Peyer's patch (tissue), 4 donors: ENCODE measurements at regions not wholly inside any gene's neighbourhood (a gene's known extent, or its start where the extent isn't known, plus 50 kb on each side); places are given as distances from the start of the nearest gene placed in this dataset.

ENCODE experiments used
- DNase-seq, 3 donors: peaks; one replicate each; pipeline ENCODE4 v3.0.0-alpha.2; 2017 to 2019
- H3K27ac ChIP-seq, 4 donors: fragments of 200-600 bp; sonication (generic); one replicate each; pipeline ENCODE4 v1.5.1; 2016 to 2019
- H3K27me3 ChIP-seq, 2 donors: fragments of 200-600 bp; sonication (generic); one replicate each; pipeline ENCODE4 v1.5.1; 2019
- H3K36me3 ChIP-seq, 3 donors: fragments of 200-600 bp; sonication (generic); one replicate each; pipeline ENCODE4 v1.5.1; 2016 to 2019
- H3K4me1 ChIP-seq, 4 donors: fragments of 200-600 bp; sonication (generic); one replicate each; pipeline ENCODE4 v1.5.1; 2016 to 2019
- H3K4me3 ChIP-seq, 4 donors: fragments of 200-600 bp; sonication (generic); 1 replicate in 3 of 4; 2 replicates in 1 of 4; pipeline ENCODE4 v1.5.1; 2016 to 2019; ENCODE audit warnings: mild to moderate bottlenecking in 1 of 4
- H3K9me3 ChIP-seq, 4 donors: fragments of 200-600 bp; sonication (generic); one replicate each; pipeline ENCODE4 v1.5.1; 2016 to 2019; ENCODE audit warnings: mild to moderate bottlenecking in 1 of 4
- POLR2A ChIP-seq, 2 donors: fragments of 450-650 bp; IDR thresholded peaks; one replicate each; pipeline ENCODE4 v1.5.1; 2017; ENCODE audit warnings: antibody characterized with exemption in 2 of 2, mild to moderate bottlenecking in 2 of 2, moderate library complexity in 2 of 2
- TF ChIP-seq, protein P1 (sequence below), 6 experiments: fragments of 450-650 bp in 4 of 6; fragments of 200-600 bp in 2 of 6; sonication (generic) in 1 of 6; IDR thresholded peaks; one replicate each; pipeline ENCODE4 v1.5.1; 2017 to 2019; ENCODE audit warnings: antibody characterized with exemption in 6 of 6, mild to moderate bottlenecking in 3 of 6, moderate library complexity in 1 of 6

DNA sequence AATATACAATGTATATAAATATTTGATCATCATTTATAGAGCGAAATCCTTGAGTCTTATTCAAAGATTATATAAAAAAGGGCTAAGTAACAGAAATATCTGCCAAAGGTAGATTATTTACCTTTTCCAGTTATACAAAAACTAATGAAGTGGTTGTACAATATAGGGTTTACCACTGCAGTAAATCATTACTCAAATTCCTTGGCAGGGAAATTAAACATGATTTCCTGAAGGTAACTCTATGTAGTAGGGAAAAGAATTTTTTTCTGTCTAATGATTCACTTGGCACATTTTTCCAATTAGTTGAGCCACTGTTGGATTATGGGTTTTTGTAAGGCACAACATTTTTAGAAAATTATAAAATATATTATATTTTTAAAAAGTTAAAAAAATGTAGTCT, 129.6 kb downstream of the NR2F2 start:
- H3K4me1 ChIP-seq, result no peaks in the 10 kb centered on the region
- H3K27ac ChIP-seq, result no peak overlapping the region
- H3K4me3 ChIP-seq, result no peak overlapping the region
- no peaks in the 10 kb centered on the region for H3K36me3 ChIP-seq
- H3K27me3 ChIP-seq, result no peaks in the 10 kb centered on the region
- no peaks in the 10 kb centered on the region for H3K9me3 ChIP-seq
- TF ChIP-seq, protein P1, sequence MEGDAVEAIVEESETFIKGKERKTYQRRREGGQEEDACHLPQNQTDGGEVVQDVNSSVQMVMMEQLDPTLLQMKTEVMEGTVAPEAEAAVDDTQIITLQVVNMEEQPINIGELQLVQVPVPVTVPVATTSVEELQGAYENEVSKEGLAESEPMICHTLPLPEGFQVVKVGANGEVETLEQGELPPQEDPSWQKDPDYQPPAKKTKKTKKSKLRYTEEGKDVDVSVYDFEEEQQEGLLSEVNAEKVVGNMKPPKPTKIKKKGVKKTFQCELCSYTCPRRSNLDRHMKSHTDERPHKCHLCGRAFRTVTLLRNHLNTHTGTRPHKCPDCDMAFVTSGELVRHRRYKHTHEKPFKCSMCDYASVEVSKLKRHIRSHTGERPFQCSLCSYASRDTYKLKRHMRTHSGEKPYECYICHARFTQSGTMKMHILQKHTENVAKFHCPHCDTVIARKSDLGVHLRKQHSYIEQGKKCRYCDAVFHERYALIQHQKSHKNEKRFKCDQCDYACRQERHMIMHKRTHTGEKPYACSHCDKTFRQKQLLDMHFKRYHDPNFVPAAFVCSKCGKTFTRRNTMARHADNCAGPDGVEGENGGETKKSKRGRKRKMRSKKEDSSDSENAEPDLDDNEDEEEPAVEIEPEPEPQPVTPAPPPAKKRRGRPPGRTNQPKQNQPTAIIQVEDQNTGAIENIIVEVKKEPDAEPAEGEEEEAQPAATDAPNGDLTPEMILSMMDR (IDR thresholded peaks at IDR 0.05), result no peak
- no peak for TF ChIP-seq POLR2A (IDR thresholded peaks at IDR 0.05)
- no peak for DNase-seq

DNA sequence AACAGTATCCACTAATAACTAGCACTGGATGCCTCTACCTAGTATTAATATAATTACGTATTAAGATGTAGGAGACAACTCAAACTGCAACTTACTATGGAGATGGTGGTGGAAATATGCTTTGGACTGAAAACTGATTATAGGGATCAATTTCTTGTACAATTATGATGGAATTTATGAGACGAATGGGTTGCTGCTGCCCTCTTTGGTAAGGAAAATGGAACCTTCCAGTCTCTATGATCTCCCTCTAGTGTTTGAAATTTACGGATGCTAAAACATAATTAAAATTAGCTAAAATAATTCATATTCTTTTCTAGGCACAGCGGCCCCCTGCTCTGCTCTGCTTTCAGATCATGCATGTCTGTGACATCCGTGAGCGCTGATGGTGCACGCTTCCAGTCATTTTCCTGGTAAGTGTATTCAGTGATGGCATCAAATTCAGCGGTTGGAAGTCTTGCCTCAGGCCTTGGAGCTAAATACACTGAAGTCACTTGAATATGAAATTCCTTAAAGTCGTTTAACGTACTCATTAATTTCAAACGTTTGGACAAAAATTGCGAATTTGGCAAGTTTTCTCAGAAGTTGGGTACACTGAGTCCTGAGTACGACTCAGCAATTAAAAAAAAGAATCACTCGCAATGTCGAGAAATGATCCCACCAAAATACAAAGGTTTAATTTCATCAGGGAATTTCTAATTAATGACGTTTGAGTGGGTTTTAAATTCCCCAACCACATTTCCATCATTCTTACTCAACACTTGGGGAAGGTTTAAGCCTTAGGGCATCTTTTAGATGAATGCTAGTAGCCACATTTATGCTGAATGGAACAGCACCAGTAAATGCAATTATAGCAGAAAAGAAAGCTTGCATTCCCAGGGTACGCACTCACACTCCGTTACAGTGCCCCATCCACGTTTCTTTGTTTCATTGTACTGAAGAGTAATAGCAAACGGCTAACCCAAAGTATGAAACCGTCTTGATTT, 132.6 kb downstream of the NR2F2 start:
- TF ChIP-seq, protein P1 (IDR thresholded peaks at IDR 0.05), result no peak
- TF ChIP-seq POLR2A (IDR thresholded peaks at IDR 0.05), result no peak
- no peak for DNase-seq
- H3K27ac ChIP-seq, result no peak overlapping the region
- H3K9me3 ChIP-seq, result no peaks in the 10 kb centered on the region
- H3K27me3 ChIP-seq, result no peaks in the 10 kb centered on the region
- H3K4me3 ChIP-seq, result no peak overlapping the region
- H3K36me3 ChIP-seq, result no peaks in the 10 kb centered on the region
- no peaks in the 10 kb centered on the region for H3K4me1 ChIP-seq

DNA sequence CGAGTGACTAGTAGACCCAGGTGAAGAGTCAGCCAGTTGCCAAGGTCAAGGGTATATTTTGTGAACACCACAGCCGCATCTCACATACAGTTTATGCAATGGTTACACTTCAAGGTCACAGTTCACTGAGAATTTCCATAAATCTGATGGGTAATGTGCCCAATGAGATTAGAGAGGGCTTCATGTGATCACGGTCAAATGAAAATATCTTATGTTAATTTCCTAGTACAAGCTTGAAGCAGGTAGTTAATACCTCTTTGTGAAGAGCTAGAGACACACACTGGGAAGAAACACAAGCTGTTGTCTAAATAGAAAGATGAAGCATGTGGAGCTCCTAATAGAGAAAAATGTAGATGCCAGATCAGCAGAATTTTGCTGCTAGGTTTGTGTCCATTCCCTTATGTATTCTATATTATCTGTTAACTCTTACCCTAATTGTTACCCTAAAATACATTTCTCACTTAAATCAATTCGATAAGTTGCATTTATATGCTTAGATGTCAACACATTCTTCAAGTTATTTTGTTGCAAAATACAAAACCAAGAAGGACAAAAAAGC, 136.0 kb downstream of the NR2F2 start:
- H3K4me1 ChIP-seq, result no peaks in the 10 kb centered on the region
- no peak for TF ChIP-seq POLR2A (IDR thresholded peaks at IDR 0.05)
- TF ChIP-seq, protein P1 (IDR thresholded peaks at IDR 0.05), result no peak
- H3K27me3 ChIP-seq, result no peaks in the 10 kb centered on the region
- no peaks in the 10 kb centered on the region for H3K36me3 ChIP-seq
- no peak for DNase-seq
- no peaks in the 10 kb centered on the region for H3K9me3 ChIP-seq
- no peak overlapping the region for H3K4me3 ChIP-seq
- H3K27ac ChIP-seq, result no peak overlapping the region

DNA sequence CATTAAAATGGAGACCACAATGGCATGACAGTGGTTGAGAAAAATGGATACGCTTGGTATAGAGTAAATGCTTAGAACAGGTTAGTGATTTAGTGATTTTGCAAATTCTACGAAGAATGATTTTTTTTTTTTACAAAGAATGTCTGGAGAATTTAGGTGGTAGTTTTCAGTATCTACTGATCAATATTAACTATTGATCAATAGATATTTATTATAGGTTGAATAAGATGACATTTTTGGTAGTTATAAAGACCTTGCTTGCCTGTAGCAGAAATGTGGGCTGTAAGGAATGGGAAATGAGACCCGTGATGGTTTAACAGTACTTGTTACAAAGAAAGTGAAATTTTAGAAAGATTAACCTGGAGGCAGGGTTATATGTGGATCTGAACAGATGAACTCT, 137.5 kb downstream of the NR2F2 start:
- no peak overlapping the region for H3K4me3 ChIP-seq
- H3K27ac ChIP-seq, result no peak overlapping the region
- no peaks in the 10 kb centered on the region for H3K9me3 ChIP-seq
- H3K4me1 ChIP-seq, result no peaks in the 10 kb centered on the region
- DNase-seq, result no peak
- no peaks in the 10 kb centered on the region for H3K36me3 ChIP-seq
- no peaks in the 10 kb centered on the region for H3K27me3 ChIP-seq
- TF ChIP-seq, protein P1 (IDR thresholded peaks at IDR 0.05), result no peak
- TF ChIP-seq POLR2A (IDR thresholded peaks at IDR 0.05), result no peak

DNA sequence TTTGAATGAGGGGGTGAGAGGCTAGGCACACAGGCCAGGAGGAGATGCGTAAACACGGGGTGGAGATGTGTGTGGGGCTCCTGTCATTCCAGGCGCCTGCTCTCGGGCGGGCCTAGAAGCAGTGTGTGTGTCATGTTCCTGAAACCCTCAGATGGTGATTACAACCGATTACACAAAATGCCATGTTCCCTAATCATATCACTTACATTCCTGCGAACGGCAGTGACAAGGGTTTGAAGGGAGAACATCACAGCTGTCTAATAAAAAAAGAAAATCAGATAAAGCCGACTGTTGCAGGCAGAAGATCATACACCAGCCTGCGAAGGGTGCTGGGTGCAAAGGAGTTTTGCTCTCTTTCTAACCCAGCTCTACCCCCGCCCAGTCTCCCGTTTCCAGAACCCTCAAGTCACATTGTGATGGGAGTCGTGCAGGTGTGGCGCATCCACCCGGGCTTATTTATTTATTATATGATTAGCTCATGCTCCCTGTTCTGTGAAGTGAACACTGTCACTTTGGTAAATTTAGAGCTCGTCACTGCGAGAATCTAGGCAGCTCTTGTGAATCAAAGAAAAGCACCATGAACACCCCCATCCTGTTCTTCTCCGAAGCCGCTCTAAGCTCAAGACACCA, 140.3 kb downstream of the NR2F2 start:
- H3K4me3 ChIP-seq, result no peak overlapping the region
- H3K27ac ChIP-seq, result no peak overlapping the region
- H3K4me1 ChIP-seq, result no peaks in the 10 kb centered on the region
- no peaks in the 10 kb centered on the region for H3K9me3 ChIP-seq
- no peak for DNase-seq
- TF ChIP-seq, protein P1 (IDR thresholded peaks at IDR 0.05), result no peak
- TF ChIP-seq POLR2A (IDR thresholded peaks at IDR 0.05), result no peak
- H3K27me3 ChIP-seq, result no peaks in the 10 kb centered on the region
- no peaks in the 10 kb centered on the region for H3K36me3 ChIP-seq
